ENCODE measurements at regions not wholly inside any gene's neighbourhood (a gene's known extent, or its start where the extent isn't known, plus 50 kb on each side); places are given as distances from the start of the nearest gene placed in this dataset.
"Not testable (repeated sequence)": the region's sequence is repeated elsewhere in the genome, so short reads cannot be mapped to it uniquely, and the experiment has no call there.

DNA sequence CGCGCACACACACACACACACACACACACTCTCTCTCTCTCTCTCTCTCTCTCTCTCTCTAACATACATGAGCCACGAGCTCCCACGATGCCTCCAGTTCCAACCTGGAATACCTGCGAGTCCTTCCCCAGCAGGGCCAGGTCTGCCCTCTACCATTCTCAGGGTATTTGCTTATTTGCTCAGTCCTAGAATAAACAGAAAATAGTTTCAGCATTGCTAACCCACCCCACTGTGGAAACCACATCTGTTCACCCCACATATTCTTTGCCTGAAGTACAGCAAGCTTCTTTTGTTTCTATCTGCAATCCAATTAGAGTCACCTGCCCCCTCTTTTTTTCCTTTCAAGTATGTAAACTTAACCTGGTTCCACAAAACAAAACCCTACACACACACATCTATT is 174.0 kb upstream of the ZNF469 start:
- TF ChIP-seq CTCF (IDR thresholded peaks at IDR 0.05; ENCODE audit: poor library complexity); EZH2 (IDR thresholded peaks at IDR 0.05; ENCODE audit: borderline replicate concordance): not testable (repeated sequence)

Measured in hepatocyte (in vitro differentiated cells).